HG03575 (cell line): ENCODE measurements at regions not wholly inside any gene's neighbourhood (a gene's known extent, or its start where the extent isn't known, plus 50 kb on each side); places are given as distances from the start of the nearest gene placed in this dataset.

Experiments used
- ATAC-seq: cut with Tn5 transposase; IDR thresholded peaks from one replicate; pipeline ENCODE4 v1.9.1; 2021; ENCODE audit not compliant: unreplicated experiment, insufficient number of reproducible peaks, low FRiP score; ENCODE audit errors: extremely low read depth

- no peak for ATAC-seq
These were observed 546.0 kb downstream of the ZNF804A start for GRCh38 chr2:185144159-185144919.

- ATAC-seq, result no peak
These were observed 547.2 kb downstream of the ZNF804A start for GRCh38 chr2:185145316-185146121.

- no peak for ATAC-seq
These were observed 549.0 kb downstream of the ZNF804A start for GRCh38 chr2:185147361-185147760.

GRCh38 chr2:185152186-185152585 lies 553.9 kb downstream of the ZNF804A start:
- ATAC-seq, result no peak

GRCh38 chr2:185161701-185162100 lies 563.4 kb downstream of the ZNF804A start:
- no peak for ATAC-seq

GRCh38 chr2:185174353-185174752 lies 564.3 kb upstream of the FSIP2 start:
- ATAC-seq, result no peak

GRCh38 chr2:185179743-185180142 lies 558.9 kb upstream of the FSIP2 start:
- no peak for ATAC-seq

- no peak for ATAC-seq
These were observed 556.7 kb upstream of the FSIP2 start for GRCh38 chr2:185181901-185182300.

- no peak for ATAC-seq
These were observed 553.6 kb upstream of the FSIP2 start for GRCh38 chr2:185185044-185185443.

- no peak for ATAC-seq
These were observed 551.2 kb upstream of the FSIP2 start for GRCh38 chr2:185187421-185187820.

- ATAC-seq, result no peak
These were observed 549.9 kb upstream of the FSIP2 start for GRCh38 chr2:185188656-185189055.

GRCh38 chr2:185201063-185201462 lies 537.5 kb upstream of the FSIP2 start:
- ATAC-seq, result no peak

- no peak for ATAC-seq
These were observed 536.2 kb upstream of the FSIP2 start for GRCh38 chr2:185202381-185202780.

GRCh38 chr2:185202945-185203528 lies 535.6 kb upstream of the FSIP2 start:
- no peak for ATAC-seq

GRCh38 chr2:185208261-185208660 lies 530.3 kb upstream of the FSIP2 start:
- no peak for ATAC-seq

GRCh38 chr2:185215497-185215896 lies 523.1 kb upstream of the FSIP2 start:
- ATAC-seq, result no peak

GRCh38 chr2:185219981-185220380 lies 518.6 kb upstream of the FSIP2 start:
- no peak for ATAC-seq

- ATAC-seq, result no peak
These were observed 516.3 kb upstream of the FSIP2 start for GRCh38 chr2:185222311-185222710.

GRCh38 chr2:185227391-185227790 lies 511.2 kb upstream of the FSIP2 start:
- no peak for ATAC-seq

- ATAC-seq, result no peak
These were observed 499.1 kb upstream of the FSIP2 start for GRCh38 chr2:185239491-185239890.
